ENCODE measurements at regions not wholly inside any gene's neighbourhood (a gene's known extent, or its start where the extent isn't known, plus 50 kb on each side); places are given as distances from the start of the nearest gene placed in this dataset.

DNA sequence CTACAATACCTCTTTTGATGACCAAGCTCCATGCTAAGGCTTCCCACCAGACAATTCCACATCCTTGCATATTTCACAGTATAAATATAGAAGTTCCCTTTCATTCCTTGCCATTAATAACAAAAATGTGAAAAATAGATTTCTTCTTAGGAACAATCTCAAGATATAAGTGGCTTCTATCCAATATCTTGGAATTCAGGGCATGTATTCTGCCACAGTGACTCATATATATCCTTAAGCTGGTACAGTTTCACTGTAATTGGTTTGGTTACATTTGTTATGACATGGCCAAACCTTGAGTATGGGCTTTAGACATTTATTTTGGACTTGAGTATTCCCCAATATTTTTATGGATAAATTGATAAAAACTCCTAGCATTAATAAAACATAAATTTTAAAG lies 181.7 kb upstream of the DDX53 start:
- TF ChIP-seq POLR2A (IDR thresholded peaks at IDR 0.05; ENCODE audit: low read depth, low read length) (no peak), SPI1 (IDR thresholded peaks at IDR 0.05; ENCODE audit: low read depth, low read length) (no peak), TAF1 (IDR thresholded peaks at IDR 0.05; ENCODE audit: low read depth, low read length) (no peak)

All from GM12891 (cell line).